Calu3 (cell line): ENCODE measurements at regions not wholly inside any gene's neighbourhood (a gene's known extent, or its start where the extent isn't known, plus 50 kb on each side); places are given as distances from the start of the nearest gene placed in this dataset.

Experiments used
- BruUV-seq: library from RNA; stranded (reverse); fragments of 400-500 nt; replicated peaks from 2 replicates; lab custom pipeline; 2021; lab: Mats Ljungman, UMichigan
- CTCF ChIA-PET: fragments of 300-600 bp; sonication (Branson Sonifier 250); formaldehyde crosslinking; loops from one replicate; lab custom pipeline; 2022; ENCODE audit warnings: antibody characterized with exemption; lab: Charles Lee
- DNase-seq: peaks from one replicate; pipeline ENCODE4 v3.0.0; 2022
- H3K27ac Mint-ChIP-seq: one replicate; pipeline ENCODE4 v1.8.0; 2022; ENCODE audit warnings: mixed read lengths; ENCODE audit not compliant: unreplicated experiment
- H3K27me3 Mint-ChIP-seq: one replicate; pipeline ENCODE4 v1.8.0; 2022; ENCODE audit warnings: mixed read lengths; ENCODE audit not compliant: unreplicated experiment
- H3K36me3 Mint-ChIP-seq: one replicate; pipeline ENCODE4 v1.8.0; 2022; ENCODE audit warnings: mild to moderate bottlenecking, moderate library complexity, mixed read lengths; ENCODE audit not compliant: insufficient read depth, unreplicated experiment
- H3K4me1 Mint-ChIP-seq: one replicate; pipeline ENCODE4 v1.8.0; 2022; ENCODE audit warnings: mild to moderate bottlenecking, low read depth, mixed read lengths; ENCODE audit not compliant: unreplicated experiment
- H3K4me3 Mint-ChIP-seq: one replicate; pipeline ENCODE4 v1.8.0; 2022; ENCODE audit warnings: mild to moderate bottlenecking, low read depth, moderate library complexity, mixed read lengths; ENCODE audit not compliant: unreplicated experiment
- H3K9me3 Mint-ChIP-seq: one replicate; pipeline ENCODE4 v1.8.0; 2022; ENCODE audit warnings: low read depth, mixed read lengths; ENCODE audit not compliant: unreplicated experiment
- intact Hi-C: fragments of 100-400 bp; cut with micrococcal nuclease; formaldehyde crosslinking; loops from one replicate; pipeline ENCODE4 v1.10.0; 2022; ENCODE audit not compliant: unreplicated experiment
- TF ChIP-seq, protein P1 (sequence below): fragments of 200-600 bp; IDR thresholded peaks from one replicate; pipeline ENCODE4 v1.8.0; 2022; ENCODE audit warnings: antibody characterized with exemption; ENCODE audit not compliant: unreplicated experiment

DNA sequence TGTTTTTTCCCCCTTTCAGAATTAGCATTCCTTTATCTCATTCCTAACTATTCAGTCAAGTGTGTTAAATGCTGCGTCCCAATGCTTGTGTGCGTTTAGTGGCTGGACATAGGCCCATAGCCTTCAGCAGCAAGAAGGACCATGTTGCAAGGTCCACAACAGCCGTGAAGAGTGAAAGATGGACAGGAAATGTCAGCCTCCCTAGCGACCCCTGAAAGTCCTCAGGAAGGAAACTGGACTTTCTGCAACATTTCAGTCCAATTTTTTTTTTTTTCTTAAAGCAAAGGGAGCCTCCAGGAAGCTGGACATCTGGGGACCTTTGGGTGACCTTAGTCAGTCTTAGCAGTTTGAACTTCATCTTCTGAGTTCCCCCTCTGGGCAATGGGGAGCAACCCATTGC lies 550.7 kb upstream of the MGMT start:
- TF ChIP-seq, protein P1, sequence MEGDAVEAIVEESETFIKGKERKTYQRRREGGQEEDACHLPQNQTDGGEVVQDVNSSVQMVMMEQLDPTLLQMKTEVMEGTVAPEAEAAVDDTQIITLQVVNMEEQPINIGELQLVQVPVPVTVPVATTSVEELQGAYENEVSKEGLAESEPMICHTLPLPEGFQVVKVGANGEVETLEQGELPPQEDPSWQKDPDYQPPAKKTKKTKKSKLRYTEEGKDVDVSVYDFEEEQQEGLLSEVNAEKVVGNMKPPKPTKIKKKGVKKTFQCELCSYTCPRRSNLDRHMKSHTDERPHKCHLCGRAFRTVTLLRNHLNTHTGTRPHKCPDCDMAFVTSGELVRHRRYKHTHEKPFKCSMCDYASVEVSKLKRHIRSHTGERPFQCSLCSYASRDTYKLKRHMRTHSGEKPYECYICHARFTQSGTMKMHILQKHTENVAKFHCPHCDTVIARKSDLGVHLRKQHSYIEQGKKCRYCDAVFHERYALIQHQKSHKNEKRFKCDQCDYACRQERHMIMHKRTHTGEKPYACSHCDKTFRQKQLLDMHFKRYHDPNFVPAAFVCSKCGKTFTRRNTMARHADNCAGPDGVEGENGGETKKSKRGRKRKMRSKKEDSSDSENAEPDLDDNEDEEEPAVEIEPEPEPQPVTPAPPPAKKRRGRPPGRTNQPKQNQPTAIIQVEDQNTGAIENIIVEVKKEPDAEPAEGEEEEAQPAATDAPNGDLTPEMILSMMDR: no peak
- intact Hi-C loops: no loop called here
- no peak for DNase-seq
- Mint-ChIP-seq H3K9me3 (peaks cover 9% of the 10 kb centered on the region), H3K27me3 (no peaks in the 10 kb centered on the region), H3K27ac (no peak overlapping the region), H3K36me3 (no peaks in the 10 kb centered on the region), H3K4me1 (no peaks in the 10 kb centered on the region), H3K4me3 (no peak overlapping the region)
- BruUV-seq: no TSS peak
- CTCF ChIA-PET: no interaction called here

DNA sequence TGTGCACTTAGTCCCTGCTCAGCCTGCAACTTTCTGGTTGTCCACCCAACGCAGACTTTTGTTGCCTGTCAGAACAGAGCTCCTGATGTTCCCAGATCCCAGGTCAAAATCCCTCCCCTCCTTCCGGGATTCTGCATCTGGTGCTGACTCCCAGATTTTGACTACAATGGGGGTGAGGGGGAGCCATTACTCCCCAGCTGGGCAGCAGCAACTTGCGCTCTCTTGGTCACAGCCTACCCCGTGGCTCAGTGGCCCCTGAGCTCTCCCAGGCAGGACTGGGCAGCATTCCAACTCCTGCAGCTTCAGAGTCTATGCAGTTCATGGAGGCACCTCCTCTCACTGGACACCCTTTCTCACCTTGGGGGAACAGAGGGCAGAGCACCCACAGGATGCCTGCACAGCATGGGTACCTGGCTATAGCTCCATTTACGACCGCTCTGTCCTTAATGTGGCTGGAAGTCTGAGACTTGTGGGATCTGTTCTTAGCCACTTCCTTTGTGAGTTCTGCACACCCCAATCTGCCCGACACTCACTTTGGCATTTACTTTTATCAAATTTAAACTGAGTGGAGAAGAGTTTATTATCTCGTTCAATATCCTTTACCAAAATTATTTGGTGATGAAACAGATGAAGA lies 545.5 kb upstream of the MGMT start:
- no peaks in the 10 kb centered on the region for H3K4me1 Mint-ChIP-seq
- no peak overlapping the region for H3K4me3 Mint-ChIP-seq
- TF ChIP-seq, protein P1: no peak
- no peak for DNase-seq
- H3K27ac Mint-ChIP-seq: no peak overlapping the region
- CTCF ChIA-PET: no interaction called here
- BruUV-seq: no TSS peak
- peaks cover 4% of the 10 kb centered on the region for H3K9me3 Mint-ChIP-seq
- intact Hi-C loops: no loop called here
- no peaks in the 10 kb centered on the region for H3K27me3 Mint-ChIP-seq
- H3K36me3 Mint-ChIP-seq: no peaks in the 10 kb centered on the region

DNA sequence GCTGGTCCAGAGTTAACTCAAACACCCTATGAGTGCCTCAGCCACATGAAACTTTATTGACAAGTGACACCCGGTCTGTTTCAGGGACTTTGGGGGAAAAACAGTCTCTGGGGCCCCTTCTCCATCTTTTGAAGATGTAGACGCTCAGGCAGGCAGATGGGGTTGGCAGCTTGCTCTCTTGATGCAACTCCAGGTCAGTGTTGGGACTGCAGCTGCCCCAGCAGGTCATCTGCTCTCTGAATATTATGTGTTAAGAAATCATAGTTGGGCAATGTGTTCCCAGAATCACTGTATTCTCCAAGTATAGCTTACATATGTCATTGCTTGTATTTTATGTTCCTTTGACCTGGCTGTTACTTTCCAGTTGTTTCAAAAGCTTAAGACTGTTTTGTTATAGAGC lies 544.9 kb upstream of the MGMT start:
- Mint-ChIP-seq H3K27me3 (no peaks in the 10 kb centered on the region), H3K27ac (no peak overlapping the region), H3K36me3 (no peaks in the 10 kb centered on the region), H3K9me3 (peaks cover 4% of the 10 kb centered on the region), H3K4me3 (no peak overlapping the region), H3K4me1 (no peaks in the 10 kb centered on the region)
- no peak for DNase-seq
- no TSS peak for BruUV-seq
- TF ChIP-seq, protein P1: no peak
- intact Hi-C loops: no loop called here
- CTCF ChIA-PET: no interaction called here

DNA sequence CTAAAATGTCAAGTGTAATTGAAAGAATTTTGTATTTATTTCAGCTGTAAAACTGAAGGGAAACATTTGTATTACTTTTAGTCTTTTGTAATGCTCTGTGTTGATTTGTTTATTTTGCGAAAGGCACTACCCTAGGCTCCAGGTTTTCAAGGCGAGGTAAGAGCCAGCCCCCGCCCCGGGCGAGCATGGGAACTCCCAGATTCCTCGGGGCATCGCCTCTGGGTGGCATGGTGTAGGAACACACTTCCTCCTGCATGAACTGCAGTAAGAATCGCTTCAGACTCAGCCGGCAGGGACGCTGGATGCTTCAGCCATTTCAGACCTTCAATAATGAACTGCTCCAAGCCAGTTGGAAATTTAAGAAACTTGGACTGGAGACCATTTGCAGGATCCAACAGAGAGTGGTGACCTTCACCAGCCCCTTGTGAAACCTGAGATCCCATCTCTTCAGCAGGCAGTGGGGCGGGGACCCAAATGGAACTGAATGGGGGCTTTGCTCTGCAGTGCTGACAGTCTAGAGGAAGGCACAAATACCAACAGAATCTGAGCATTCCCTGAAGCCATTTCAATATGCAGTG lies 544.3 kb upstream of the MGMT start:
- Mint-ChIP-seq H3K4me1 (no peaks in the 10 kb centered on the region), H3K9me3 (peaks cover 4% of the 10 kb centered on the region), H3K36me3 (no peaks in the 10 kb centered on the region), H3K4me3 (no peak overlapping the region), H3K27me3 (no peaks in the 10 kb centered on the region), H3K27ac (no peak overlapping the region)
- TF ChIP-seq, protein P1: no peak
- BruUV-seq: no TSS peak
- CTCF ChIA-PET: no interaction called here
- DNase-seq: no peak
- intact Hi-C loops: no loop called here
